AG09309 (cell line): ENCODE measurements at regions not wholly inside any gene's neighbourhood (a gene's known extent, or its start where the extent isn't known, plus 50 kb on each side); places are given as distances from the start of the nearest gene placed in this dataset.

Source experiments
- DNase-seq: peaks from one replicate; pipeline ENCODE4 v3.0.0-alpha.2; 2010; ENCODE audit warnings: low read depth
- H3K4me3 ChIP-seq: 2 replicates; pipeline ENCODE4 v1.5.1; 2011; ENCODE audit warnings: mild to moderate bottlenecking, low read depth, low read length, moderate library complexity; ENCODE audit not compliant: control insufficient read depth
- TF ChIP-seq, protein P1 (sequence below): IDR thresholded peaks from 2 replicates; pipeline ENCODE4 v1.5.1; 2011; ENCODE audit warnings: mild to moderate bottlenecking, low read depth, low read length, inconsistent platforms; ENCODE audit not compliant: insufficient read depth, control insufficient read depth; ENCODE audit errors: missing control alignments

DNA sequence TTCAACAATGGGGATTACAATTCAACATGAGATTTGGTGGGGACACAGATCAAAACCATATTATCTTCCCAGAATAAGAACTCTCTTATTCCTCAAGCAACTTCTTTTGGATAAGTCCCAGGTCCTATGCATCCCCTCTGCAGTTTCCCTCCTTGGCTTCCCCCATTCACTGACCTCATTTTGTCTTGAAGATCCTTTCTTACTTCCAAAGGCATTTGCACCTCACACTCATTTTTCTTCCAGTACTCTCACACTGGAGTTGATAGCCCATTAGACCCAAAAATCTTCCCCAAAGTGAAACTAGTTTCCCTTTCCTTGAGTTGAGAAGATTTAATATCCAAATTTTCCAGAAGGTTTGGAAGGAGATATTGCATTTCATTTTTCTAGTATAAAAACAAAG, 178.0 kb upstream of the DAPK1 start:
- DNase-seq, result no peak

DNA sequence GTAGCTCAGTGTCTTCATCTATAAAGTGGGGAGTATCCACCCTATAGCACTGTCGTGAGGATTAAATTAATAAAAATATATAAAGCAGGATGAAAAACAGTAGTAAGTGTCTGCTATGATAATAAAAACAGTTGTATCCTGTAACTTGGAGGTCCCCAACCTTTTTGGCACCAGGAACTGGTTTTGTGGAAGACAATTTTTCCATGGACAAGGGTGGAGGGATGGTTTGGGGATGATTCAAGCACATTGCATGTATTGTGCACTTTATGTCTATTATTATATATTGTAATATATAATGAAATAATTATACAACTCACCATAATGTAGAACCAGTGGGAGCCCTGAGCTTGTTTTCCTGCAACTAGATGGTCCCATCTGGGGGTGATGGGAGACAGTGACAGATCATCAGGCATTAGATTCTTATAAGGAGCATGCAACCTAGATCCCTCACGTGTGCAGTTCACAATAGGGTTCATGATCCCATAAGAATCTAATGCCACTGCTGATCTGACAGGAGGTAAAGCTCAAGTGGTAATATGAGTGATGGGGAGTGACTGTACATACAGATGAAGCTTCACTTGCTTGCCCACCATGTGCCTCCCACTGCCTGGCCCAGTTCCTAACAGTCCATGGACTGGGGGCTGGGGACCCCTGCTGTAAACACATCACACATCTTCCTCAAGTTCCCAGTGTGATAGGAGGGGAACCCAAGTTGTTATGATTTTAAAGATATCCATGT, 177.4 kb upstream of the DAPK1 start:
- no peak overlapping the region for H3K4me3 ChIP-seq
- DNase-seq, result no peak
- TF ChIP-seq, protein P1, sequence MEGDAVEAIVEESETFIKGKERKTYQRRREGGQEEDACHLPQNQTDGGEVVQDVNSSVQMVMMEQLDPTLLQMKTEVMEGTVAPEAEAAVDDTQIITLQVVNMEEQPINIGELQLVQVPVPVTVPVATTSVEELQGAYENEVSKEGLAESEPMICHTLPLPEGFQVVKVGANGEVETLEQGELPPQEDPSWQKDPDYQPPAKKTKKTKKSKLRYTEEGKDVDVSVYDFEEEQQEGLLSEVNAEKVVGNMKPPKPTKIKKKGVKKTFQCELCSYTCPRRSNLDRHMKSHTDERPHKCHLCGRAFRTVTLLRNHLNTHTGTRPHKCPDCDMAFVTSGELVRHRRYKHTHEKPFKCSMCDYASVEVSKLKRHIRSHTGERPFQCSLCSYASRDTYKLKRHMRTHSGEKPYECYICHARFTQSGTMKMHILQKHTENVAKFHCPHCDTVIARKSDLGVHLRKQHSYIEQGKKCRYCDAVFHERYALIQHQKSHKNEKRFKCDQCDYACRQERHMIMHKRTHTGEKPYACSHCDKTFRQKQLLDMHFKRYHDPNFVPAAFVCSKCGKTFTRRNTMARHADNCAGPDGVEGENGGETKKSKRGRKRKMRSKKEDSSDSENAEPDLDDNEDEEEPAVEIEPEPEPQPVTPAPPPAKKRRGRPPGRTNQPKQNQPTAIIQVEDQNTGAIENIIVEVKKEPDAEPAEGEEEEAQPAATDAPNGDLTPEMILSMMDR, result no peak

More for the DNA sequence above, 178.0 kb upstream of the DAPK1 start:
- TF ChIP-seq, protein P1, result no peak
- no peak overlapping the region for H3K4me3 ChIP-seq

DNA sequence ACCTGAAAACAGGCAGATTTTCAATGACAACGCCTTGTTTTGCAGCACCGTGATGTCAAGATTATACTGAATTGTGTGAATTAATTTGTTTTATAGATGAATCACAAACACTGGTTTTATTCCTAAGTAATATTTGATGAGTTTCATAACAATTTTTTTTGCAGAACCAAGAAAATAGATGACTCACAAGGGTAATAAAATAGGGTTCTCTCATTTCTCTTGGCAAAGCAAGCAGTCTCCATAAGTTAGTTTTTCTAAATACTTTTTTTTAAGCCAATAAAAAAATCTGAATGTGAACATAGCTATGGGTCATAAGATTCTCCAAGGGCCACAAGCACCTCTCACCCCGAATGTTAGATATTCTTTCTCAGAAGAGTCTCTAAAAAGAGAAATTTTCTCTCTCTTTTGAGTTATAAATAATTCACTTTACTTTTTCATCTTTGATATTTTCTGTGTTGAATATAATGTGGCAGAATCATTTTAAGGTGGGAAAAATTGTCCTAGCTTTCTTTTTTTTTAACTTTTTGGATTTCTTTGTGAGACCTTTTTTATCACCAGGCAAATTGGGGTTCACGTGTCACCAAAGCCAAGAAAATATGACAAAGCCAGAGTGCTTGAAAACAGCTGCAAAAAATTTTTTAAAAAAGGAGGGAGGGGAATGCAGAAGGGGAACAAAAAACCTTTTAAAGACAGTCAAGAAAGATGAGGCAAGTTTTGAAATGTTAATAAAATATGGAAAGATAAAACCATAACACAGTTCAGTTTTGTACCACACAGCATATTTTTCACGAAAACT, 174.6 kb upstream of the DAPK1 start:
- TF ChIP-seq, protein P1, result no peak
- peak; percentile 72 for DNase-seq

DNA sequence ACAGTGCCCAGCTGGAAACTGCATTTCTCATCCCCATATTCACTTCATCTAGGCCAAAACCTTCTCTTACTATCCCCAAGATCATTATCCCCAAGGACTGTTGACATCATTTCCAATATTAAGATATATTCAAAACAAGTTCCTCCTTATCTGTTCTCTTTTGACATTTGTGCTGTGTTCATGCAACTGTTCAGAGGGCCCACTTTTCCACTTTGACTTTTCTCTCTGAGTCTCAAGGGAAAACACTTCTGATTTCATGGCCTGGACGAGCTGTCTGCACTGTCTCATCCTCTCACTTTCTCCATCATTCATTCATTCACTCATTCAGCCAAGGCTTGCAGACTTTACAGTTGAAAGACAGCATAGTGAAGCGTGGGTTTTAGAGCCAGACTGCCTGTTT, 173.7 kb upstream of the DAPK1 start:
- DNase-seq, result no peak
- TF ChIP-seq, protein P1, result no peak

More for the DNA sequence above, 174.6 kb upstream of the DAPK1 start:
- H3K4me3 ChIP-seq, result no peak overlapping the region

DNA sequence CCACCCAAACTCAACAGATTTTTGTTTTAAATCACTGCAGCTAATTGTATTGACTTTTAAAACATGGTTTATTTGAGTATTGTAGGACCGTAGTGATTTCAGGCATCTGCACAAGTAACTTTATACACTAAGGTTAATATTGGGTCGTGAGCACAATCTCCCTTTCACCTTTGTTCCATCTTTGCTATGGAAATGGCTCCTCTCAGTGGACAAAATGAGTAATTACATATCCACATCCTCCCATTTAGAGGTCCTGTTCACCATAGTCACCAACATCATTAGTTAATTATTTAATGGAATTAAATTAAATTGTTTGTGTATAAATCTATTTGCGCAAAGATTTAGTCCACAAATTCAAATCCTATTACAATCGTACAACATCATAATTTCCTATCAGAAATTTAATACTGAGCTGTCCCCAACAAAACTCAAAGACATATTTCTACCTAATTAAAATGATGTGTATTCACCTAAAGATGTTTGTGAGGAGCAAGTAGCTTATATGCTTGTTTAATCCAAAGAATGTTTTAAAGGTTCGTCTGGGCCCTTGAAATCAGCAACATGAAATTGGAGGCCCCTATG, 173.0 kb upstream of the DAPK1 start:
- H3K4me3 ChIP-seq, result no peak overlapping the region
- DNase-seq, result no peak
- TF ChIP-seq, protein P1, result peak; percentile 55

More for the DNA sequence above, 173.7 kb upstream of the DAPK1 start:
- H3K4me3 ChIP-seq, result no peak overlapping the region

DNA sequence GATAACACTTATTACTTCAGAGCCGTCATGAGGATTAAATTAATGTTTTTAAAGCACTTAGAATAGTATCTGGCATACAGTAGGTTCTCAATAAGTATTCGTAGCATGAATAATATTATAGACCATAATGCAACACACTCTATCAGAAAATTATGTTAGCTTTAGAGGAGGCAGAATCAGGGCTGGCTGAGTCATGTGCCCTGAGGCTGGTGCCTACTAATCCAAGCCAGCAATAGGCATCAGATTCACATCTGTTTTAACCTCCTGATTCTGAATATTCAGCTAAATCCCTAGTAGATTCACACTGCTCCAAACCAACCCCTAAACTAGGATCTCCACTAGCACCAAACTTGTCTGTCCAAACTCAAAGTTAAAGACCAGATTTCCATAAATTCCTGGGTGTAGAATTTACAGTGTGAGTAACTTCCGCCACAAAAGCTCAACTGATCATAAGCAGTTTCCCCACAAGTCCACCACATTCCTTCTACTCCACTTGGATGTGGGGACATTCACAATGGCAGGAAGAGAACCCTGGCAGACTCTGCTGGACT, 170.0 kb upstream of the DAPK1 start:
- DNase-seq, result no peak
- TF ChIP-seq, protein P1, result no peak

More for the DNA sequence above, 170.0 kb upstream of the DAPK1 start:
- H3K4me3 ChIP-seq, result no peak overlapping the region
